GM23338 (cell line): ENCODE measurements at regions not wholly inside any gene's neighbourhood (a gene's known extent, or its start where the extent isn't known, plus 50 kb on each side); places are given as distances from the start of the nearest gene placed in this dataset.

Experiments used
- ATAC-seq: fragments of 200-7000 bp; cut with Tn5 transposase; 3 replicates; pipeline ENCODE4 v1.9.1; 2020
- DNase-seq: peaks from one replicate; pipeline ENCODE4 v3.0.0-alpha.2; 2015; ENCODE audit warnings: low spot score
- H2AFZ ChIP-seq: fragments of 200-600 bp; sonication (generic); 2 replicates; pipeline ENCODE4 v1.8.0; 2016; ENCODE audit warnings: antibody characterized with exemption, mild to moderate bottlenecking, moderate library complexity
- H3F3A ChIP-seq: fragments of 200-600 bp; sonication (generic); replicated peaks from 2 replicates; pipeline ENCODE4 v1.8.0; 2017; ENCODE audit warnings: antibody characterized with exemption, mixed run types, low read depth
- H3K27ac ChIP-seq: fragments of 200-600 bp; sonication (generic); 2 replicates; pipeline ENCODE4 v1.6.1; 2016; ENCODE audit warnings: low read depth
- H3K27me3 ChIP-seq: fragments of 200-600 bp; sonication (generic); 2 replicates; pipeline ENCODE4 v1.8.0; 2016; ENCODE audit warnings: mild to moderate bottlenecking, mixed run types, moderate library complexity; ENCODE audit not compliant: insufficient read depth
- H3K36me3 ChIP-seq: fragments of 200-600 bp; sonication (generic); 2 replicates; pipeline ENCODE4 v1.8.0; 2016; ENCODE audit warnings: mild to moderate bottlenecking; ENCODE audit not compliant: insufficient read depth
- H3K4me1 ChIP-seq: fragments of 200-600 bp; sonication (generic); 2 replicates; pipeline ENCODE4 v1.8.0; 2016; ENCODE audit warnings: mild to moderate bottlenecking, moderate library complexity; ENCODE audit not compliant: insufficient read depth
- H3K4me2 ChIP-seq: fragments of 200-600 bp; sonication (generic); 2 replicates; pipeline ENCODE4 v1.7.1; 2017; ENCODE audit warnings: mixed run types
- H3K4me3 ChIP-seq: fragments of 200-600 bp; sonication (generic); 2 replicates; pipeline ENCODE4 v1.6.1; 2016; ENCODE audit warnings: mixed run types
- H3K79me2 ChIP-seq: fragments of 200-600 bp; sonication (generic); replicated peaks from 2 replicates; pipeline ENCODE4 v1.8.0; 2017; ENCODE audit warnings: mild to moderate bottlenecking; ENCODE audit not compliant: insufficient read depth
- H3K9me2 ChIP-seq: fragments of 200-600 bp; sonication (generic); 2 replicates; pipeline ENCODE4 v1.8.0; 2017; ENCODE audit not compliant: insufficient read depth
- H4K20me1 ChIP-seq: fragments of 200-600 bp; sonication (generic); replicated peaks from 2 replicates; pipeline ENCODE4 v1.8.0; 2017; ENCODE audit warnings: mild to moderate bottlenecking; ENCODE audit not compliant: insufficient read depth
- H3K27ac Mint-ChIP-seq: 2 replicates; pipeline ENCODE4 v1.8.0; 2020; ENCODE audit warnings: inconsistent platforms, mild to moderate bottlenecking, moderate library complexity, mixed read lengths
- H3K27me3 Mint-ChIP-seq: 3 replicates; pipeline ENCODE4 v1.8.0; 2022; ENCODE audit warnings: low read depth, mild to moderate bottlenecking, moderate library complexity, mixed read lengths, inconsistent platforms; ENCODE audit not compliant: insufficient read depth, poor library complexity
- H3K36me3 Mint-ChIP-seq: 3 replicates; pipeline ENCODE4 v1.8.0; 2021; ENCODE audit warnings: low read depth, mild to moderate bottlenecking, inconsistent platforms, moderate library complexity, mixed read lengths
- H3K4me1 Mint-ChIP-seq: 3 replicates; pipeline ENCODE4 v1.8.0; 2020; ENCODE audit warnings: mild to moderate bottlenecking, inconsistent platforms, mixed read lengths
- H3K4me3 Mint-ChIP-seq: 3 replicates; pipeline ENCODE4 v1.8.0; 2021; ENCODE audit warnings: moderate library complexity, mild to moderate bottlenecking, inconsistent platforms, mixed read lengths
- H3K9me3 Mint-ChIP-seq: 3 replicates; pipeline ENCODE4 v1.8.0; 2020; ENCODE audit warnings: moderate library complexity, mild to moderate bottlenecking, inconsistent platforms, mixed read lengths
- CREB1 ChIP-seq: fragments of 250-450 bp; sonication (Bioruptor Pico); IDR thresholded peaks from 2 replicates; pipeline ENCODE4 v1.5.0; 2020; ENCODE audit warnings: low read depth, mild to moderate bottlenecking, moderate library complexity
- EZH2phosphoT487 ChIP-seq: fragments of 200-600 bp; sonication (generic); IDR thresholded peaks from one replicate; pipeline ENCODE4 v1.8.1; 2018; ENCODE audit warnings: antibody characterized with exemption; ENCODE audit not compliant: unreplicated experiment
- JUNB ChIP-seq: IDR thresholded peaks from one replicate; pipeline ENCODE4 v1.6.1; 2016; ENCODE audit warnings: antibody characterized with exemption; ENCODE audit not compliant: unreplicated experiment
- NANOG ChIP-seq: IDR thresholded peaks from 2 replicates; pipeline ENCODE4 v1.6.1; 2016; ENCODE audit warnings: antibody characterized with exemption, borderline replicate concordance
- STAT1 ChIP-seq: IDR thresholded peaks from one replicate; pipeline ENCODE4 v1.6.1; 2016; ENCODE audit warnings: antibody characterized with exemption; ENCODE audit not compliant: unreplicated experiment
- ZNF331 ChIP-seq: fragments of 250-450 bp; sonication (Bioruptor Pico); IDR thresholded peaks from 2 replicates; pipeline ENCODE4 v1.5.0; 2020; ENCODE audit warnings: low read depth, mild to moderate bottlenecking, moderate library complexity
- TF ChIP-seq, protein P1 (sequence below): IDR thresholded peaks from one replicate; pipeline ENCODE4 v1.6.1; 2018; ENCODE audit warnings: antibody characterized with exemption; ENCODE audit not compliant: unreplicated experiment
- TF ChIP-seq, protein P2 (sequence below): IDR thresholded peaks from 2 replicates; pipeline ENCODE4 v1.6.1; 2016; ENCODE audit warnings: antibody characterized with exemption
- TF ChIP-seq, protein P3 (sequence below), 2 experiments: fragments of 200-600 bp in 1 of 2; sonication (generic) in 1 of 2; conservative IDR thresholded peaks; 2 replicates each; pipeline versions ENCODE4 v1.5.1 to v1.6.1; 2016 to 2017; ENCODE audit warnings: antibody characterized with exemption in 2 of 2, low read depth in 2 of 2, mild to moderate bottlenecking in 2 of 2, moderate library complexity in 1 of 2
- TF ChIP-seq, protein P4 (sequence below): fragments of 250-450 bp; sonication (Bioruptor Pico); IDR thresholded peaks from 2 replicates; pipeline ENCODE4 v1.5.0; 2020; ENCODE audit warnings: mild to moderate bottlenecking, moderate library complexity

DNA sequence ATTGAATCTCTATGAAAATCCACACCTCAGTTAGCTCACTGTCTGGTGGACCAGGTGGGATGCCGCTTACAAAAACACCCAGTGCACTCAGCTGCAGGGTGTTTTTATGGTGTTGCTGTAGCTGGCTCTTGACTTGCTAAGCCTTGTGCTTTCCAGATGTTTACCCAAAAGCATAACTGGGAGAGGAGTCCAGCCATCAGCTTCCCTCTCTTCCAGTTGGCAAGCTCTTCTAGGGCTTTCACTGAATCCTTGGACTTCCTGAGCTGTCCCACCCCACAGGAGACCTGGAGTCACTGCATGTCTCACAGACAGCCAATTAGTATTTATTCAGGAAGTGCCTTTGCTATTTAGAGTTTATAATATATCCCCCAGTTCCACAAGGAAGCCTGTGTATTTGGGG lies 210.9 kb downstream of the FNDC1 start:
- H3K4me1 ChIP-seq, result no peaks in the 10 kb centered on the region
- H4K20me1 ChIP-seq, result no peaks in the 10 kb centered on the region
- H3K9me2 ChIP-seq, result 0 out of 2 replicates have a peak, but pooled peaks cover 3% of the 10 kb centered on the region
- no peaks in the 10 kb centered on the region; the same call in 1 of the 3 replicates for H3K9me3 Mint-ChIP-seq
- H3K4me1 Mint-ChIP-seq, result no peaks in the 10 kb centered on the region
- TF ChIP-seq, protein P1, sequence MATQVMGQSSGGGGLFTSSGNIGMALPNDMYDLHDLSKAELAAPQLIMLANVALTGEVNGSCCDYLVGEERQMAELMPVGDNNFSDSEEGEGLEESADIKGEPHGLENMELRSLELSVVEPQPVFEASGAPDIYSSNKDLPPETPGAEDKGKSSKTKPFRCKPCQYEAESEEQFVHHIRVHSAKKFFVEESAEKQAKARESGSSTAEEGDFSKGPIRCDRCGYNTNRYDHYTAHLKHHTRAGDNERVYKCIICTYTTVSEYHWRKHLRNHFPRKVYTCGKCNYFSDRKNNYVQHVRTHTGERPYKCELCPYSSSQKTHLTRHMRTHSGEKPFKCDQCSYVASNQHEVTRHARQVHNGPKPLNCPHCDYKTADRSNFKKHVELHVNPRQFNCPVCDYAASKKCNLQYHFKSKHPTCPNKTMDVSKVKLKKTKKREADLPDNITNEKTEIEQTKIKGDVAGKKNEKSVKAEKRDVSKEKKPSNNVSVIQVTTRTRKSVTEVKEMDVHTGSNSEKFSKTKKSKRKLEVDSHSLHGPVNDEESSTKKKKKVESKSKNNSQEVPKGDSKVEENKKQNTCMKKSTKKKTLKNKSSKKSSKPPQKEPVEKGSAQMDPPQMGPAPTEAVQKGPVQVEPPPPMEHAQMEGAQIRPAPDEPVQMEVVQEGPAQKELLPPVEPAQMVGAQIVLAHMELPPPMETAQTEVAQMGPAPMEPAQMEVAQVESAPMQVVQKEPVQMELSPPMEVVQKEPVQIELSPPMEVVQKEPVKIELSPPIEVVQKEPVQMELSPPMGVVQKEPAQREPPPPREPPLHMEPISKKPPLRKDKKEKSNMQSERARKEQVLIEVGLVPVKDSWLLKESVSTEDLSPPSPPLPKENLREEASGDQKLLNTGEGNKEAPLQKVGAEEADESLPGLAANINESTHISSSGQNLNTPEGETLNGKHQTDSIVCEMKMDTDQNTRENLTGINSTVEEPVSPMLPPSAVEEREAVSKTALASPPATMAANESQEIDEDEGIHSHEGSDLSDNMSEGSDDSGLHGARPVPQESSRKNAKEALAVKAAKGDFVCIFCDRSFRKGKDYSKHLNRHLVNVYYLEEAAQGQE, result no peak
- TF ChIP-seq NANOG (no peak), CREB1 (CRISPR knock-in tag) (no peak), EZH2phosphoT487 (no peak), JUNB (no peak), ZNF331 (CRISPR knock-in tag) (no peak), STAT1 (no peak)
- TF ChIP-seq, protein P2, sequence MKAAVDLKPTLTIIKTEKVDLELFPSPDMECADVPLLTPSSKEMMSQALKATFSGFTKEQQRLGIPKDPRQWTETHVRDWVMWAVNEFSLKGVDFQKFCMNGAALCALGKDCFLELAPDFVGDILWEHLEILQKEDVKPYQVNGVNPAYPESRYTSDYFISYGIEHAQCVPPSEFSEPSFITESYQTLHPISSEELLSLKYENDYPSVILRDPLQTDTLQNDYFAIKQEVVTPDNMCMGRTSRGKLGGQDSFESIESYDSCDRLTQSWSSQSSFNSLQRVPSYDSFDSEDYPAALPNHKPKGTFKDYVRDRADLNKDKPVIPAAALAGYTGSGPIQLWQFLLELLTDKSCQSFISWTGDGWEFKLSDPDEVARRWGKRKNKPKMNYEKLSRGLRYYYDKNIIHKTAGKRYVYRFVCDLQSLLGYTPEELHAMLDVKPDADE, result no peak
- TF ChIP-seq, protein P3, sequence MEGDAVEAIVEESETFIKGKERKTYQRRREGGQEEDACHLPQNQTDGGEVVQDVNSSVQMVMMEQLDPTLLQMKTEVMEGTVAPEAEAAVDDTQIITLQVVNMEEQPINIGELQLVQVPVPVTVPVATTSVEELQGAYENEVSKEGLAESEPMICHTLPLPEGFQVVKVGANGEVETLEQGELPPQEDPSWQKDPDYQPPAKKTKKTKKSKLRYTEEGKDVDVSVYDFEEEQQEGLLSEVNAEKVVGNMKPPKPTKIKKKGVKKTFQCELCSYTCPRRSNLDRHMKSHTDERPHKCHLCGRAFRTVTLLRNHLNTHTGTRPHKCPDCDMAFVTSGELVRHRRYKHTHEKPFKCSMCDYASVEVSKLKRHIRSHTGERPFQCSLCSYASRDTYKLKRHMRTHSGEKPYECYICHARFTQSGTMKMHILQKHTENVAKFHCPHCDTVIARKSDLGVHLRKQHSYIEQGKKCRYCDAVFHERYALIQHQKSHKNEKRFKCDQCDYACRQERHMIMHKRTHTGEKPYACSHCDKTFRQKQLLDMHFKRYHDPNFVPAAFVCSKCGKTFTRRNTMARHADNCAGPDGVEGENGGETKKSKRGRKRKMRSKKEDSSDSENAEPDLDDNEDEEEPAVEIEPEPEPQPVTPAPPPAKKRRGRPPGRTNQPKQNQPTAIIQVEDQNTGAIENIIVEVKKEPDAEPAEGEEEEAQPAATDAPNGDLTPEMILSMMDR (conservative IDR thresholded peaks at IDR 0.05; ENCODE audit: low read depth in 2 of 2), result no peak
- TF ChIP-seq, protein P4, sequence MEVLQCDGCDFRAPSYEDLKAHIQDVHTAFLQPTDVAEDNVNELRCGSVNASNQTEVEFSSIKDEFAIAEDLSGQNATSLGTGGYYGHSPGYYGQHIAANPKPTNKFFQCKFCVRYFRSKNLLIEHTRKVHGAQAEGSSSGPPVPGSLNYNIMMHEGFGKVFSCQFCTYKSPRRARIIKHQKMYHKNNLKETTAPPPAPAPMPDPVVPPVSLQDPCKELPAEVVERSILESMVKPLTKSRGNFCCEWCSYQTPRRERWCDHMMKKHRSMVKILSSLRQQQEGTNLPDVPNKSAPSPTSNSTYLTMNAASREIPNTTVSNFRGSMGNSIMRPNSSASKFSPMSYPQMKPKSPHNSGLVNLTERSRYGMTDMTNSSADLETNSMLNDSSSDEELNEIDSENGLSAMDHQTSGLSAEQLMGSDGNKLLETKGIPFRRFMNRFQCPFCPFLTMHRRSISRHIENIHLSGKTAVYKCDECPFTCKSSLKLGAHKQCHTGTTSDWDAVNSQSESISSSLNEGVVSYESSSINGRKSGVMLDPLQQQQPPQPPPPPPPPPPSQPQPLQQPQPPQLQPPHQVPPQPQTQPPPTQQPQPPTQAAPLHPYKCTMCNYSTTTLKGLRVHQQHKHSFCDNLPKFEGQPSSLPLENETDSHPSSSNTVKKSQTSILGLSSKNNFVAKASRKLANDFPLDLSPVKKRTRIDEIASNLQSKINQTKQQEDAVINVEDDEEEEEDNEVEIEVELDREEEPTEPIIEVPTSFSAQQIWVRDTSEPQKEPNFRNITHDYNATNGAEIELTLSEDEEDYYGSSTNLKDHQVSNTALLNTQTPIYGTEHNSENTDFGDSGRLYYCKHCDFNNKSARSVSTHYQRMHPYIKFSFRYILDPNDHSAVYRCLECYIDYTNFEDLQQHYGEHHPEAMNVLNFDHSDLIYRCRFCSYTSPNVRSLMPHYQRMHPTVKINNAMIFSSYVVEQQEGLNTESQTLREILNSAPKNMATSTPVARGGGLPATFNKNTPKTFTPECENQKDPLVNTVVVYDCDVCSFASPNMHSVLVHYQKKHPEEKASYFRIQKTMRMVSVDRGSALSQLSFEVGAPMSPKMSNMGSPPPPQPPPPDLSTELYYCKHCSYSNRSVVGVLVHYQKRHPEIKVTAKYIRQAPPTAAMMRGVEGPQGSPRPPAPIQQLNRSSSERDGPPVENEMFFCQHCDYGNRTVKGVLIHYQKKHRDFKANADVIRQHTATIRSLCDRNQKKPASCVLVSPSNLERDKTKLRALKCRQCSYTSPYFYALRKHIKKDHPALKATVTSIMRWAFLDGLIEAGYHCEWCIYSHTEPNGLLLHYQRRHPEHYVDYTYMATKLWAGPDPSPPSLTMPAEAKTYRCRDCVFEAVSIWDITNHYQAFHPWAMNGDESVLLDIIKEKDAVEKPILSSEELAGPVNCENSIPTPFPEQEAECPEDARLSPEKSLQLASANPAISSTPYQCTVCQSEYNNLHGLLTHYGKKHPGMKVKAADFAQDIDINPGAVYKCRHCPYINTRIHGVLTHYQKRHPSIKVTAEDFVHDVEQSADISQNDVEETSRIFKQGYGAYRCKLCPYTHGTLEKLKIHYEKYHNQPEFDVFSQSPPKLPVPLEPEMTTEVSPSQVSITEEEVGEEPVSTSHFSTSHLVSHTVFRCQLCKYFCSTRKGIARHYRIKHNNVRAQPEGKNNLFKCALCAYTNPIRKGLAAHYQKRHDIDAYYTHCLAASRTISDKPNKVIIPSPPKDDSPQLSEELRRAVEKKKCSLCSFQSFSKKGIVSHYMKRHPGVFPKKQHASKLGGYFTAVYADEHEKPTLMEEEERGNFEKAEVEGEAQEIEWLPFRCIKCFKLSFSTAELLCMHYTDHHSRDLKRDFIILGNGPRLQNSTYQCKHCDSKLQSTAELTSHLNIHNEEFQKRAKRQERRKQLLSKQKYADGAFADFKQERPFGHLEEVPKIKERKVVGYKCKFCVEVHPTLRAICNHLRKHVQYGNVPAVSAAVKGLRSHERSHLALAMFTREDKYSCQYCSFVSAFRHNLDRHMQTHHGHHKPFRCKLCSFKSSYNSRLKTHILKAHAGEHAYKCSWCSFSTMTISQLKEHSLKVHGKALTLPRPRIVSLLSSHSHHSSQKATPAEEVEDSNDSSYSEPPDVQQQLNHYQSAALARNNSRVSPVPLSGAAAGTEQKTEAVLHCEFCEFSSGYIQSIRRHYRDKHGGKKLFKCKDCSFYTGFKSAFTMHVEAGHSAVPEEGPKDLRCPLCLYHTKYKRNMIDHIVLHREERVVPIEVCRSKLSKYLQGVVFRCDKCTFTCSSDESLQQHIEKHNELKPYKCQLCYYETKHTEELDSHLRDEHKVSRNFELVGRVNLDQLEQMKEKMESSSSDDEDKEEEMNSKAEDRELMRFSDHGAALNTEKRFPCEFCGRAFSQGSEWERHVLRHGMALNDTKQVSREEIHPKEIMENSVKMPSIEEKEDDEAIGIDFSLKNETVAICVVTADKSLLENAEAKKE (CRISPR knock-in tag), result no peak
- H3F3A ChIP-seq, result no peaks in the 10 kb centered on the region
- H3K79me2 ChIP-seq, result no peaks in the 10 kb centered on the region
- no peak for DNase-seq
- H3K27ac ChIP-seq, result no peak overlapping the region
- H3K4me3 Mint-ChIP-seq, result no peak overlapping the region
- no peak overlapping the region for H2AFZ ChIP-seq
- peaks cover 4% of the 10 kb centered on the region for H3K27me3 Mint-ChIP-seq
- H3K4me2 ChIP-seq, result no peak overlapping the region
- no peak for ATAC-seq
- no peaks in the 10 kb centered on the region for H3K27me3 ChIP-seq
- no peak overlapping the region for H3K27ac Mint-ChIP-seq
- H3K4me3 ChIP-seq, result no peak overlapping the region
- no peaks in the 10 kb centered on the region for H3K36me3 Mint-ChIP-seq
- no peaks in the 10 kb centered on the region for H3K36me3 ChIP-seq
